ENCODE measurements at regions not wholly inside any gene's neighbourhood (a gene's known extent, or its start where the extent isn't known, plus 50 kb on each side); places are given as distances from the start of the nearest gene placed in this dataset.
"Not testable (repeated sequence)": the region's sequence is repeated elsewhere in the genome, so short reads cannot be mapped to it uniquely, and the experiment has no call there.

GRCh38 chr9:28503573-28503972 is 930.3 kb upstream of the C9orf72 start:
- no peak overlapping the region for H2BK120ac ChIP-seq (ENCODE audit: low read depth, low read length)

GRCh38 chr9:28518439-28518838 is 945.2 kb upstream of the C9orf72 start:
- no peaks in the 10 kb centered on the region for H3K79me1 ChIP-seq (replicated peaks; ENCODE audit: low read length, poor library complexity, severe bottlenecking)
- DNase-seq, result no peak
- no peak overlapping the region for H2BK120ac ChIP-seq (ENCODE audit: low read depth, low read length)

More at GRCh38 chr9:28503573-28503972, 930.3 kb upstream of the C9orf72 start:
- no peak overlapping the region for H2BK12ac ChIP-seq (ENCODE audit: low read length in 2 of 2)
- H4K91ac ChIP-seq (ENCODE audit: low read length), result no peak overlapping the region
- no peak overlapping the region for H2AFZ ChIP-seq (ENCODE audit: low read depth, low read length)
- H3K4ac ChIP-seq (ENCODE audit: low read depth in 1 of 2, low read length in 2 of 2), result no peak overlapping the region
- no peak overlapping the region for H3K14ac ChIP-seq (ENCODE audit: low read length in 2 of 2)
- no peak overlapping the region for H2AK5ac ChIP-seq (ENCODE audit: low read length, severe bottlenecking)
- H3K23ac ChIP-seq (ENCODE audit: low read length in 2 of 2), result no peak overlapping the region
- no peak overlapping the region for H3K9ac ChIP-seq (ENCODE audit: low read length)
- no peak overlapping the region for H3K4me3 ChIP-seq (ENCODE audit: insufficient read depth in 1 of 2, low read depth in 1 of 2, low read length in 2 of 2)
- no peak overlapping the region for H4K8ac ChIP-seq (ENCODE audit: low read length)
- peaks cover 6% of the 10 kb centered on the region for H3K9me3 ChIP-seq (ENCODE audit: control insufficient read depth, low read length)
- H3K4me1 ChIP-seq (ENCODE audit: control insufficient read depth, insufficient read depth, low read depth, low read length), result no peaks in the 10 kb centered on the region
- H3K27me3 ChIP-seq (ENCODE audit: control insufficient read depth in 1 of 2, insufficient read depth in 1 of 2, low read length in 2 of 2), result no peaks in the 10 kb centered on the region
- H3K79me1 ChIP-seq (replicated peaks; ENCODE audit: low read length, poor library complexity, severe bottlenecking), result no peaks in the 10 kb centered on the region
- no peak overlapping the region for H3K4me2 ChIP-seq (ENCODE audit: low read length, poor library complexity, severe bottlenecking)
- H3K27ac ChIP-seq (ENCODE audit: low read length, poor library complexity, severe bottlenecking), result no peak overlapping the region
- no peak overlapping the region for H2BK5ac ChIP-seq (ENCODE audit: low read depth, low read length, poor library complexity, severe bottlenecking)
- WGBS, result 78% methylated on average over 2 of the region's 4 CpGs
- no peak for DNase-seq
- no peak overlapping the region for H3K18ac ChIP-seq (ENCODE audit: low read depth in 1 of 2, low read length in 2 of 2)
- no peak overlapping the region for H2BK15ac ChIP-seq (ENCODE audit: low read depth, poor library complexity, severe bottlenecking)
- H3K36me3 ChIP-seq (ENCODE audit: control insufficient read depth in 1 of 2, insufficient read depth in 2 of 2, low read depth in 1 of 2, low read length in 2 of 2), result no peaks in the 10 kb centered on the region

GRCh38 chr9:28524309-28524708 is 951.0 kb upstream of the C9orf72 start:
- not testable (repeated sequence) for H2BK5ac ChIP-seq (ENCODE audit: low read depth, low read length, poor library complexity, severe bottlenecking); H2AK5ac ChIP-seq (ENCODE audit: low read length, severe bottlenecking); H2BK15ac ChIP-seq (ENCODE audit: low read depth, poor library complexity, severe bottlenecking); H3K4me2 ChIP-seq (ENCODE audit: low read length, poor library complexity, severe bottlenecking); H4K91ac ChIP-seq (ENCODE audit: low read length); H3K9me3 ChIP-seq (ENCODE audit: control insufficient read depth, low read length); H3K14ac ChIP-seq (ENCODE audit: low read length in 2 of 2); H3K9ac ChIP-seq (ENCODE audit: low read length); H2BK120ac ChIP-seq (ENCODE audit: low read depth, low read length); H3K79me1 ChIP-seq (replicated peaks; ENCODE audit: low read length, poor library complexity, severe bottlenecking); H3K4me3 ChIP-seq (ENCODE audit: insufficient read depth in 1 of 2, low read depth in 1 of 2, low read length in 2 of 2); H3K27ac ChIP-seq (ENCODE audit: low read length, poor library complexity, severe bottlenecking); DNase-seq; H3K27me3 ChIP-seq (ENCODE audit: control insufficient read depth in 1 of 2, insufficient read depth in 1 of 2, low read length in 2 of 2); H3K4me1 ChIP-seq (ENCODE audit: control insufficient read depth, insufficient read depth, low read depth, low read length); H3K4ac ChIP-seq (ENCODE audit: low read depth in 1 of 2, low read length in 2 of 2); H2AFZ ChIP-seq (ENCODE audit: low read depth, low read length); H3K23ac ChIP-seq (ENCODE audit: low read length in 2 of 2); H2BK12ac ChIP-seq (ENCODE audit: low read length in 2 of 2); H3K18ac ChIP-seq (ENCODE audit: low read depth in 1 of 2, low read length in 2 of 2); H4K8ac ChIP-seq (ENCODE audit: low read length); H3K36me3 ChIP-seq (ENCODE audit: control insufficient read depth in 1 of 2, insufficient read depth in 2 of 2, low read depth in 1 of 2, low read length in 2 of 2)
- 94% methylated on average over 6 of the region's 6 CpGs for WGBS

More at GRCh38 chr9:28518439-28518838, 945.2 kb upstream of the C9orf72 start:
- no peak overlapping the region for H3K4me3 ChIP-seq (ENCODE audit: insufficient read depth in 1 of 2, low read depth in 1 of 2, low read length in 2 of 2)
- no peak overlapping the region for H3K4ac ChIP-seq (ENCODE audit: low read depth in 1 of 2, low read length in 2 of 2)
- H3K4me1 ChIP-seq (ENCODE audit: control insufficient read depth, insufficient read depth, low read depth, low read length), result no peaks in the 10 kb centered on the region
- peaks cover 20% of the 10 kb centered on the region for H3K9me3 ChIP-seq (ENCODE audit: control insufficient read depth, low read length)
- no peaks in the 10 kb centered on the region for H3K27me3 ChIP-seq (ENCODE audit: control insufficient read depth in 1 of 2, insufficient read depth in 1 of 2, low read length in 2 of 2)
- no peak overlapping the region for H2AFZ ChIP-seq (ENCODE audit: low read depth, low read length)
- no peak overlapping the region for H2AK5ac ChIP-seq (ENCODE audit: low read length, severe bottlenecking)
- H4K8ac ChIP-seq (ENCODE audit: low read length), result no peak overlapping the region
- H3K4me2 ChIP-seq (ENCODE audit: low read length, poor library complexity, severe bottlenecking), result no peak overlapping the region
- H2BK5ac ChIP-seq (ENCODE audit: low read depth, low read length, poor library complexity, severe bottlenecking), result no peak overlapping the region
- H3K36me3 ChIP-seq (ENCODE audit: control insufficient read depth in 1 of 2, insufficient read depth in 2 of 2, low read depth in 1 of 2, low read length in 2 of 2), result no peaks in the 10 kb centered on the region
- no peak overlapping the region for H2BK12ac ChIP-seq (ENCODE audit: low read length in 2 of 2)
- no peak overlapping the region for H2BK15ac ChIP-seq (ENCODE audit: low read depth, poor library complexity, severe bottlenecking)
- no peak overlapping the region for H3K23ac ChIP-seq (ENCODE audit: low read length in 2 of 2)
- H3K9ac ChIP-seq (ENCODE audit: low read length), result no peak overlapping the region
- no peak overlapping the region for H3K27ac ChIP-seq (ENCODE audit: low read length, poor library complexity, severe bottlenecking)
- no CpG with 5 or more reads among the region's 3 CpGs for WGBS
- no peak overlapping the region for H3K14ac ChIP-seq (ENCODE audit: low read length in 2 of 2)
- H4K91ac ChIP-seq (ENCODE audit: low read length), result no peak overlapping the region
- no peak overlapping the region for H3K18ac ChIP-seq (ENCODE audit: low read depth in 1 of 2, low read length in 2 of 2)

- Histone ChIP-seq H3K4me2 (ENCODE audit: low read length, poor library complexity, severe bottlenecking) (no peak overlapping the region), H3K9me3 (ENCODE audit: control insufficient read depth, low read length) (no peaks in the 10 kb centered on the region), H3K79me1 (replicated peaks; ENCODE audit: low read length, poor library complexity, severe bottlenecking) (no peaks in the 10 kb centered on the region), H2BK15ac (ENCODE audit: low read depth, poor library complexity, severe bottlenecking) (no peak overlapping the region), H3K27me3 (ENCODE audit: control insufficient read depth in 1 of 2, insufficient read depth in 1 of 2, low read length in 2 of 2) (no peaks in the 10 kb centered on the region), H3K14ac (ENCODE audit: low read length in 2 of 2) (no peak overlapping the region), H3K23ac (ENCODE audit: low read length in 2 of 2) (no peak overlapping the region), H2AFZ (ENCODE audit: low read depth, low read length) (no peak overlapping the region), H3K9ac (ENCODE audit: low read length) (no peak overlapping the region), H2BK120ac (ENCODE audit: low read depth, low read length) (no peak overlapping the region), H2BK5ac (ENCODE audit: low read depth, low read length, poor library complexity, severe bottlenecking) (no peak overlapping the region), H2BK12ac (ENCODE audit: low read length in 2 of 2) (no peak overlapping the region), H4K91ac (ENCODE audit: low read length) (no peak overlapping the region), H4K8ac (ENCODE audit: low read length) (no peak overlapping the region), H3K27ac (ENCODE audit: low read length, poor library complexity, severe bottlenecking) (no peak overlapping the region), H3K4me3 (ENCODE audit: insufficient read depth in 1 of 2, low read depth in 1 of 2, low read length in 2 of 2) (no peak overlapping the region), H3K36me3 (ENCODE audit: control insufficient read depth in 1 of 2, insufficient read depth in 2 of 2, low read depth in 1 of 2, low read length in 2 of 2) (no peaks in the 10 kb centered on the region), H3K18ac (ENCODE audit: low read depth in 1 of 2, low read length in 2 of 2) (no peak overlapping the region), H3K4ac (ENCODE audit: low read depth in 1 of 2, low read length in 2 of 2) (no peak overlapping the region), H3K4me1 (ENCODE audit: control insufficient read depth, insufficient read depth, low read depth, low read length) (no peaks in the 10 kb centered on the region), H2AK5ac (ENCODE audit: low read length, severe bottlenecking) (no peak overlapping the region)
- no peak for DNase-seq
- 92% methylated on average over 1 of the region's 1 CpG for WGBS
Measured at GRCh38 chr9:28528049-28528448, 954.8 kb upstream of the C9orf72 start.
